NCI-H82 (cell line): ENCODE measurements at regions not wholly inside any gene's neighbourhood (a gene's known extent, or its start where the extent isn't known, plus 50 kb on each side); places are given as distances from the start of the nearest gene placed in this dataset.

Experiments
- DNase-seq: peaks from one replicate; lab custom pipeline; 2025; lab: John Stamatoyannopoulos, UW

GRCh38 chr10:50936335-50936734 lies 50.9 kb upstream of the A1CF start:
- no peak for DNase-seq

GRCh38 chr10:50937230-50937907 lies 51.9 kb upstream of the A1CF start:
- DNase-seq: peak; percentile 20

GRCh38 chr10:50941629-50942028 lies 56.2 kb upstream of the A1CF start:
- DNase-seq: no peak

- no peak for DNase-seq
Observed at GRCh38 chr10:50946991-50947781, 61.8 kb upstream of the A1CF start.

- no peak for DNase-seq
Observed at GRCh38 chr10:50951365-50951764, 65.9 kb upstream of the A1CF start.

GRCh38 chr10:50961297-50961696 lies 75.9 kb upstream of the A1CF start:
- DNase-seq: no peak

- DNase-seq: no peak
Observed at GRCh38 chr10:50963063-50963462, 77.6 kb upstream of the A1CF start.

- no peak for DNase-seq
Observed at GRCh38 chr10:50968386-50969091, 83.1 kb upstream of the A1CF start.

- no peak for DNase-seq
Observed at GRCh38 chr10:50972591-50972990, 87.2 kb upstream of the A1CF start.

- DNase-seq: no peak
Observed at GRCh38 chr10:50981385-50981784, 92.9 kb upstream of the PRKG1 start.

GRCh38 chr10:50981904-50982303 lies 92.4 kb upstream of the PRKG1 start:
- DNase-seq: no peak

GRCh38 chr10:50982989-50983388 lies 91.3 kb upstream of the PRKG1 start:
- DNase-seq: no peak

GRCh38 chr10:50987934-50988333 lies 86.4 kb upstream of the PRKG1 start:
- no peak for DNase-seq

- peak; percentile 1 for DNase-seq
Observed at GRCh38 chr10:50988792-50989191, 85.5 kb upstream of the PRKG1 start.

- DNase-seq: peak; percentile 86
Observed at GRCh38 chr10:50990568-50991455, 83.5 kb upstream of the PRKG1 start.

- no peak for DNase-seq
Observed at GRCh38 chr10:50991456-50992355, 82.6 kb upstream of the PRKG1 start.

GRCh38 chr10:50992356-50992901 lies 81.9 kb upstream of the PRKG1 start:
- DNase-seq: no peak

GRCh38 chr10:50992972-50993766 lies 81.1 kb upstream of the PRKG1 start:
- DNase-seq: no peak

- DNase-seq: no peak
Observed at GRCh38 chr10:50993771-50994251, 80.5 kb upstream of the PRKG1 start.

GRCh38 chr10:50997461-50997860 lies 76.8 kb upstream of the PRKG1 start:
- no peak for DNase-seq
